GM04503 (cell line): ENCODE measurements at regions not wholly inside any gene's neighbourhood (a gene's known extent, or its start where the extent isn't known, plus 50 kb on each side); places are given as distances from the start of the nearest gene placed in this dataset.

Experiments
- DNase-seq: peaks from one replicate; pipeline ENCODE4 v3.0.0-alpha.2; 2012; ENCODE audit warnings: low read depth

DNA sequence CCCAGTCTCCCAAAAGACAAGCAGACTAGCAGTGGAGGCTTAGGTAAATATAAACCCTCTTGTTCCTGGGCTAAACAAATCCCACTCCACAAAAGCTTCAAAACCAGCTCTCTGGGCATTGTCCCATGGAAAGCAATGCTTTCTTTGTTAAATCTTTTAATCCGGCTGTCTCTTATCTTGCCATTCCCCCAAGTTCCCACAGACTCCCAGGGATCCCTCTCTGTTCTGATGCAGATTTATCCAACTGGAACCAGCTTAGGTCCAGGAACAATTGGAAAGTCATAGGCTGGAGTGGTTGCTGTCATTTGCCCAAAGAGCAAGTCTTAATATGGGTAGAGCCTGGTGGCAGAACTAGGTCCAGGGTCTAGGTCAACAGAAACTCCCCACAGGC, 110.1 kb upstream of the ATP1A1 start:
- DNase-seq = no peak

DNA sequence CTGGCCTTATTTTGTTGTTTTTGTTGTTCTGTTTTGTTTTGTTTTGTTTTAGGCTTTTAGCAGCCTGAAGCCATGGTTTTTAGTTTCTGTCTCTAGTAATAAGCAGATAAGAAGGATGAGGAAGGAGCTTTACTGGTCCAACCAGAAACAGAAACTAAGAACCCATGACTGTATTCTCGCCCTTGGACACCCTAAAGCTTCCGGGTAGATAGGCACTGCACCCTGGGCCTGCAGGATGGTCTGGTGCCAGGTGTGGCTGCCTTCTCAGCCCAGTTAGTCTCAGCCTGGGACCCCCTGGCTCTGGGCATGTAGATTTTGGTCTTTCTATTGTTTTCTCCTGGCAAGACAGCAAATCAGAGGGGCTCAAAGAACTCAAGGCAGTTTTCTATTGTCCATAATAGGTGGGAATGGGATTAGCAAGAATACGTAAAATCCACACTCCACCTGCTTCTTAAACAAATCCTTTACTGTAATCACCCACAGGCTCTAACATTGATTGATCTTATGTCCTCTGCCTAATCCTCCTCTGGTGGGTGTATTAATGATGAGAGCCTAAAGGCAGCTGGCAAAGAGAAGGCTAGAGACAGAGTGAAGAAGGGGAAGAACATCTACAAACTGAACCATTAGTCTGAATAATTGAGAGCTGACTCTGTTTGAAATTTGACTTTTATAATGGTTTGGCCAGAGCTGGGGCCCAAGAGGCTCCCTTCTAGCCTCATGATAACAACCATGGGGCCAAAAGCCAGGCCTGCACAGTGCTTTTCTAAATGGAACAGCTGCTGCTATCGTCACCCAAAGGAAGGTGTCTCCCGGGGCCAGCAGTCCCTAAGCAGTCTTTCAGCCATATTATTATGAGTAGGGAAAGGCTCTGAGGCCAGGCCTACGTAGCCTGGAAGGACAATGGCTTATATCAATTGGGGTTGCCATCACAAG, 106.8 kb upstream of the ATP1A1 start:
- DNase-seq = no peak

DNA sequence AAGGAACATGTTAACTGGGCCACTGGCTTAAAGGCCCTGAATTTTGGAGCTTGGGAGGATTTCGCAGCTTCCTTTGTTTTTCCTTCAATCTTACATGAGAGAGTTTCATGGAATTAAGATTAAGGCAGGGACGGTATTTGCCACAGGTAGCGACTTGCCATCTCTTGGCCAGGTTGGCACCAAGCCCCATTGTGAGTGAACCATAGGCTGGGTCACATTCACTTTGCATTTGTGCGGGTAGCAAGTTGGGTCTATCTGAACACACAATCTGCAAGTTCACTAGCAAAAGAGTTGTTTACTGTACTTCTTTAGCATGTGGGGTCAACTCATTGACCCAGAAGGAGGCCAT, 106.2 kb upstream of the ATP1A1 start:
- DNase-seq = no peak

DNA sequence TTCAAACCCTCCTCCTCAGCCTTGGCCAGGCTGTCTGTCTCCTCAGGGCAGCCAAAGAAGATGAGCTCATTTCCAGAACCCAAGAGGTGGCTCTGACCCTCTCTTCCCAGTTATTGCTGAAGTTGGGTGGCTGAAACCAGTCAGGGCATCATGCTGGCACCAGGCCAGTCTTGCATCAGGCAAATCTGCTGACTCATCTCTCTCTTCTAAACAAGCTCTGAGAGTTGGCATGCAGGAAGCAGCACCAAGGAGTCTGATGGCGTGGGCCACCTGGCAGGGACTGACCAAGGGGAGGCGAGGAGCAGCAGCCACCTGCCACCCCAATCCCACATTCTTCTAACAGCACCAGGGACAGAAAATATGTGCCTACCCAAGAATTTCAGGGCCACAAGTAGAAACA, 104.8 kb upstream of the ATP1A1 start:
- no peak for DNase-seq

DNA sequence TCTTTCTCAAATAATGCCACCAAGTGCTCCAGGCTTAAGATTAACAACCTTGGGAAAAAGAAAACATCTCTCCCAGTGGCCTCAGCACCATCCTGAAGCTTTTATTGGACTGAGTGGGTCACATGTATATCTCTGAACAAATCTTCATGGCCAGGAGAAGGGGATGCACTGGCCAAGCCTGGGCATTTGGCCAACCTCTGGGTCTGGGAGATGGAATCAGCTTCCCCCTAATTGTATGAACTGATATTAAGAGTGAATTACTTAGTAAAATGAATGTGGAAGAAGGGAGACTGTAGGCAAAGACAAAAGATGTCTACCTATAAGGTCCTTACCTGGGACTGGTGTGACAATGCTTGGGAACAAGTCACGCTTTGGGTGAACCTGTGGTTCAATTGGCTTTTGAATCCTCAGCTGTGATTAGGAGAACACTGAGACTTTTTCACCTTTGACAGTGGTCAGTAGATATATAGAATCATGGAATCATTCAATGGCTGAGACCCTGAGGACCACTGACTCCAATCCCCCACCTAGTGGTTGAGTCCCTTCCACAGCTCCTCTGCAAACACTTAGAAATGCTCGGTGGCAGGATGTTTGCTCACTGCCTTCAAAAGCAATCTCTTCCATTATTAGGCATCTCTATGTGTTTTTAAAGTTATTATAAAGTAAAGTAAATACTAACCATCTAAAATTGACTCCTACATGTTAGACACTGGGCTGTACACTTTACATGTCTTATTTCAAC, 102.6 kb upstream of the ATP1A1 start:
- no peak for DNase-seq

DNA sequence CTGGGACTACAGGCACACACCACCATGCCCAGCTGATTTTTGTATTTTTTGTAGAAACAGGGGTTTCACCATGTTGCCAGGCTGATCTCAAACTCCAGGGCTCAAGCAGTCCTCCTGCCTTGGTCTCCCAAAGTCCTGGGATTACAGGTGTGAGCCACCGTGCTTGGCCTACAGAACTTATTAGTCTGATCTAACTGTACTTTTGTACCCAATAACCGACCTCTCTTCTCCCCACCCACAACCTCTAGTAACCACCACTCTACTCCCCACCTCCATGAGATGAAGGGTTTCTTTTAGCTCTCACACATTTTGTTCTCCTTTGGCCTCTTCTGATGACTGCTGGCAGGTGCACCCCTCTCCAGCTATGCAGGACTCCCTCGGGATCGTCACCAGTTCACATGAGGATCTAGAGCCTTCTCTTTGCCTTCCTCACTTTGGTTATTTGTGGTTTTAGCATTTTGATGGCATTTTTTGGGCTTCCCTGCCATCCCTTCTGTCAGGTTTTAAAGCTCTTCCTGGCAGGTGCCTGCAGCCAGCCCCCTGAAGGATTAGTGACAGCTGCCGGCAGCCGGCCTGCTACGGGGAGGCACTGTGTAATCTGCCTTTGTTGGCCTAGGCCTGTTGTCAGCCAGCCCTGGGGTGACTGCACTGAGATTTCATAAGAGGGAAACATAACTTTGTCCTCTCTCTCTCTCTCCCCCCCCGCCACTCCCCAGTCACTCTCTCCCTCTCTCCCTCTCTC, 99.8 kb upstream of the ATP1A1 start:
- no peak for DNase-seq

DNA sequence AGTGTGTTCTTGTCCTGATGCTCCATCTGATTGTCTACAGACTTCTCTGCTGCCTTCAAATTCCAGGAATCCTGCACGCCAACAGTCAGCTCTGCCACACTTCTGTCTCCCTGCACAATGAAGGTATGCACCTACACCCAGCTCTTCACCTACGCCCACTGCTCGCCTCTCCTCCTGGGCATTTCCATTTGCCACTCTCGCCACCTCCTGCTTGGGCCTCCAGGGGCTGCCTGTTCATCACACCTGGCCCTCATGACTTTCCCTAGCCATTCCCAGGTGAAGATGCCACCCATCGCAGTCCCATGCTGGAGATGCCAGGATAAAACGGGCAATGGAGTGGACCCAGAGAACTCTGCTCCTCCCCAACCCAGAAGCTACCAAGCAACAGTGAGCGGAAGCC, 96.5 kb upstream of the ATP1A1 start:
- DNase-seq = no peak

DNA sequence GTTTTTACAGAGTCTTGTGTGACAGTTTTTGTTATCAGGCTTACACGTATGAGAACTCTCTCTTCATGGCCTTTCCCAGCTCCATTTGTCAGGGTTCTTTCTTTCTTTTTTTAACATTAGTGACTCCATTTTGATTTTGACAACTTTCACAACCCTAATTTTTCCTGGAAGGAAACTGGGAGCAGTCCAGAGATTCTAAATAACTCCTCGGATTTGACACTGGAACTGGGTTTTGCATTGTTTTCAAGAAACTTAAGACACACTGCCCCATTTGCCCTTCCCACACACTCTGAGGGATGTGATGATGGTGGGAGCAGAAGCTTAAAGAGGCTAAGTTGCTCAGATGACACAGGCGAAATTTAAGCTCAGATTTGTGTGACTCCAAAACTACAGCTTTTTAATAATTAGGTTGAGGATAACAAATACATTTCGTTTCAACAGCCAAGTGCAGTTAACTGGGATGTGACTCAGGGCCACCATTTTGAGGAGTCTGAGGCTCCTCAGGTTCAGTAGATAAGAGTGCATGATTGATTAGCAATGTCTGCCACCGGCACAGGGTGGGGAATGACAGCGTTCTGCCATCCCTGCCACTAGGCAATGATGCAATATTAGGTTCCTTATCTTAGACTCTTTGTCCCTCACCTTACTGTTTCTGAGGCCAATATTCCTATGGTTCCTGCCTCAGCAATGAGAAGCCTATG, 95.1 kb upstream of the ATP1A1 start:
- no peak for DNase-seq

DNA sequence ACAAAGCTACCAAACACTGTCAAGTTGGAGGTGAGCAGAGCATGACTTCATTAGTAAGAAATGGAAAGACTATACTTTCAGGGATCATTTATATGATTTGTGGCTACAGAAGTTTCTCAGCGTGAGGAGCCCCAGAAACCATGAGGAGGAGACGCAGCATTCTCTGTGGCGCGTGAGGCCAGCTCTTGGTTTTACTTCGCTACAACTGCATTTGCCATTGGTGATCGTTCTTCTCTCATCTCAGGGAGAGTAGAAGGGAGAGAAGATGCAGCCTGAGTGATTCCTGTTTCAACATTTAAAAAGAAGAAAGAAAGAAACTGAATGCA, 94.5 kb upstream of the ATP1A1 start:
- DNase-seq = no peak

DNA sequence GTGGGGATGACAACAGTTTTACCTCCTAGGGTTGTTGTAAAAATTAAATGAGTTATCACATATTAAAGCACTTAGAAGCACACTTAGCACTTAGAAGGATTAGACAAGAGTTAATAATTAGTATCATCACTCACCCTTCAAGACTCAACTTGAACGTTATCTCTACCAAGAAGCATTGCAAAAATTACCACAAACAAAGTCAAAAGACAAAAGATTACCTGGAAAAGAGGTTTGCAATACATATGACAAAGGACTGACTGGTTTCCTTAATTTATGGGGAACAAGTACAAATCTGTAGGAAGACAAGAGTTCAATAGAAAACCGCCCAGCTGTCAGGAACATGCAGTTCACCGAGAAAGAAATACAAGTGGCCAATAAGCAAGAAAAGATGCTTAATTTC, 93.3 kb upstream of the ATP1A1 start:
- DNase-seq = no peak

DNA sequence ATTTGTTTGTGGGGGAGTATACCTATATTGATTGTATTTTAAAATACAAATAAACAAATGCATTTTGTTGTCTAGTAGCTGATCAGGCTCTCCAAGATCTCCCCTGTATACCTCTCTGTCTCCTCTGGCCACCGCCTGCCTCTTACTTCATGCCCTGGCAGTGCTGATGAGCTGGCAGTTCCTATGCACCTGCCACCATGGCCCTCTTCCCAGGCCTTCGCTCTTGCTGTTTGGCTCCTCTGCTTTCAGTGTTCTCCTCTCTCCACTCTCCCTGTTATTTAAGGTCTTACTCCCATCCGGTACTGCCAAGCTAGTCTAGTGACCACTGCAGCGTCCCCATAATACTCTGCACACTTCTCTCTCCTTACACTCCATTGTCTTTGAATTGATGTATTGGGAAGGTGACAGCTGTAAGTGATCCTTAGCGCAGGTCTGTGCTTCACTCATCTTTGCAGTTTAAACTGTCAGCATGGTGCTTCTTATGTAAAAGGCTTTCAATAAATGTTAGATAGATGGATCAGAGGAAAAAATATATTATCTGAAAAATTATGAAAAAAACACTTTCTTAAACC, 88.1 kb upstream of the ATP1A1 start:
- no peak for DNase-seq

DNA sequence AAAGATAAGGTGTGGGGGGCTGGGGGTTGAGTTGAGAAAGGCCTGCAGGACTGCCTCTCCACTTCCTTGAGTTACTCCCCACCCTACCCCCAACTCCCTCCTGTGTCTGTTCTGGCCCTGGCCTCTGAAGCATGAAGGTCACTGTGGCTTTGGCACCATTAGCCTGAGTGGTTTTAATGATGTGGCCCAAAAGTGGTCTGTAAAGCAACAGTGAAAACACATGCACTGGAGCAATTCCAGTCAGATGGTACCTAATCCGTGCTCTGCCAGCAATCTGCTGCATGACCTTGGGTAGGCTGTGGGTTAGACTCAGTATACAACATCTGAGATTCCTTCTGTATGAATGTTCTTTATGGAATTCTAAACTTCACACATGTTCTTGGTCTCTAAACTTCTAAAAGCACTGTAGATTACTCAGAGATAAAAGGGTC, 86.5 kb upstream of the ATP1A1 start:
- DNase-seq = peak; percentile 1

DNA sequence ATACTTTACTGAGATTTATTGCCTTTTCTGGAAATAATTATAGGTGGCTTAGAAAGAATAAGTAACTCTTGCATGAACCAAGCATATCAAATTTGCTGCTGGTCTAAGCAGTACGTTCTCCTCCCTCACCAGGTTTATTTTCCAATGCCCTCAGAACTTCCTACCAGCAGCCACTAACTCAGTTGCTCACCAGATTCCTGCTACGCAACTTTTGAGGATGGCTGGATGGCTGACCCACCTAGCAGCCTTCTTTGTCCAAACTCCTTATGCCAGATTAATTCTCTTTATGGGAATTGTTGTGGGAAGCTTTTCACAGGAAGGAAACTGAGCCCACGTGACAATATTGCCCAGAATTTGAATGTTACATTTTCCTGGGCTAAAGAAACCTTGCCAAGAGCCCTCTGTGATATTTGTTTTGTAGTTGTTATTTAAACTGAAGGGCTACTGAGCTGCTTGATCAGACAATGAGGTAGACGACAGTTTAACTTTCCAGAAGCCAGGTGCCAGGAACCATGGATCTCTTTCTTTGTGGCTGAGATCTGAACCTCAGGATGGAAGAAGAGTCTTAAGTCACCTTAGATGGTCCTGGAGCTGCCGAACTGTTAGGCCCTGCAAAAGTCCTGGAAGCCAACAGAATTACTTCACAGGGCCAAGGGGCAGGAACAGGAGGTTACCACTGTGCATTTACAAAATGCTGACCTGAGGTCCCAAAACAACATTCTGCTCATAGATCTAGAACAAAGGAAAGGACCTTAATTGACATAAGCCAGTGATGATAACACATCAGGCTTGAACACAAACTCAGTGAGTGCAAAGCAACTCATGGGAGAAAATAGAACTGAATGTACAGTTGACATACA, 85.5 kb upstream of the ATP1A1 start:
- no peak for DNase-seq

DNA sequence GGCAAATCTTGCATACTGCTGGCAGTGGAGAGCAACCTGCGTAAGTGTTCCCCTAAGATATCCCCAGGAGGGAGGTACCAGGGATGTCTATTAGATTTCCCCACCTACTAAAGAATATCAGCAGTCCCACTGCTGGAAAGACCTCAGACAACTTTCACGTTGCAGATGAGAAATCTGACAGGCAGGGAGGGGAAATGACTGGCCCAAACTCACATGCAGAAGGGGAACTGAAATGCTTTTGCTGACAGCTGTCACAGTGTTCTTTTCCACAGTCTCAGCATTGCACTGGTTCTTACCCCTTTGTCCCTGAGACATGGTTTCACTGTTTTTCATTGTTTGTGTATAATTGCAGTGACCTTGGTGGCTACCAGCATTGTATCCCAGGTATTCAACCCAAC, 84.8 kb upstream of the ATP1A1 start:
- no peak for DNase-seq

DNA sequence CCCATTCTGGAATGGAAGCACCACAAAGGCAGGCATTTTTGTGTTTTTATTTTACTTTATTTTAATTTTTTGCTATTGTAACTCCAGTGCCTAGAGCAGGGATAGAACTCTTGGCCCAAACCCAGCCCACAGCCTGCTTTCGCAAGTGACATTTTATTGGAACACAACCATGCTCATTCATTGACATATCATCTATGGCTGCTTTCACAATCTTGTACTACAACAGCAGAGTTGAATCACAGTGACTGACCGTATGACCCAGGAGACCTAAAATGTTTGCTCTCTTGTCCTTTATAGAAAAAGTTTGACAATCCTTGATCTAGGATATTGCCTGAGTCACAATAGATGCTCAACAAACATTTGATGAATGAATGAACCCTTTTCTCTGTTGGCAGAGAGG, 83.9 kb upstream of the ATP1A1 start:
- DNase-seq = no peak

DNA sequence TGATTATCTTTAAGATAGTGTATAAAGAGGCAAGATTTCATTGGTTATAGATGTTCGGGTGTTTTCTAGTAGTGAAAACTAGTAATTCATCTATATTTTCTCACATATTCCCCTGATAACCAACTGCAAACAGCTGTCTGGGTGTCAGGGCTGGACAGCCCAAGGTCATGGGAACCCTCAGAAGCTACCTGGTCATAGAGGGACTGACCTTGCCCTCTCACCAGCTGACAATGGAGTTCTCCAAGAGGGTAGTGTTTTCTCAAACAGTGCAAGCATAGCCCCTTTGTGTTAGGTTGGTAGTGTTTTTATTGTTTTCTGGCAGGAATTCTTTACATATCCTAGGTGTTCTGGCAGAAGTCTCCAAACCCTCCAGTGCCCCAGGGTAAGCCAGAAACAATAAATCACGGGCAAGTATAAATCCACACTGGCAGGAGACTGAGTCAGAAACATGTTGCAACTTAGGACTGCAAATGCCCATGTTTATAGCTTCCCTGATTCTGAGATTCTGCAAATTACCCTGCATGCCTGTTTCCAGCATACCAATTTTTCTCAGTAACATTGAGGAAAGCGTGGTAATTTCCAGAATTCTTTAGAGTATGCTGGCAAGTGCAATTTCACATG, 82.8 kb upstream of the ATP1A1 start:
- DNase-seq = peak; percentile 1

DNA sequence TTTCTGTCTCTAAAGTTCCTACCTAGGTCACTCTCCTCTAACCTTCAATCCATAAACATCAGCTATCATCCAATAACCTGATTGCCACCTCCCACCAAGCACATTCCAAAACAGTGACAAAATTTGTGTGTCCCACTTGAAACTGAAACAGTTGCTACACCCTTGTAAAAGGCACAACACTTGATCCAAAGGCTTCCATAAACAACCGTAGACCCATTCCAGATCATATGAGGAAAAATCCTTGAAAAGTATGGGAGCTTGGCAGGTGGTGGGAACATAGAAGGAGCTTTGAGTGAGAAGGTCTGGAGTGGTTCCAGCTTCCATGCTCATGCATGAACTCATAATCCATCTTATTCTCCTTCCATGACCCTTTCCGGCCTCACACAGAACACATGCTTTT, 82.0 kb upstream of the ATP1A1 start:
- no peak for DNase-seq

DNA sequence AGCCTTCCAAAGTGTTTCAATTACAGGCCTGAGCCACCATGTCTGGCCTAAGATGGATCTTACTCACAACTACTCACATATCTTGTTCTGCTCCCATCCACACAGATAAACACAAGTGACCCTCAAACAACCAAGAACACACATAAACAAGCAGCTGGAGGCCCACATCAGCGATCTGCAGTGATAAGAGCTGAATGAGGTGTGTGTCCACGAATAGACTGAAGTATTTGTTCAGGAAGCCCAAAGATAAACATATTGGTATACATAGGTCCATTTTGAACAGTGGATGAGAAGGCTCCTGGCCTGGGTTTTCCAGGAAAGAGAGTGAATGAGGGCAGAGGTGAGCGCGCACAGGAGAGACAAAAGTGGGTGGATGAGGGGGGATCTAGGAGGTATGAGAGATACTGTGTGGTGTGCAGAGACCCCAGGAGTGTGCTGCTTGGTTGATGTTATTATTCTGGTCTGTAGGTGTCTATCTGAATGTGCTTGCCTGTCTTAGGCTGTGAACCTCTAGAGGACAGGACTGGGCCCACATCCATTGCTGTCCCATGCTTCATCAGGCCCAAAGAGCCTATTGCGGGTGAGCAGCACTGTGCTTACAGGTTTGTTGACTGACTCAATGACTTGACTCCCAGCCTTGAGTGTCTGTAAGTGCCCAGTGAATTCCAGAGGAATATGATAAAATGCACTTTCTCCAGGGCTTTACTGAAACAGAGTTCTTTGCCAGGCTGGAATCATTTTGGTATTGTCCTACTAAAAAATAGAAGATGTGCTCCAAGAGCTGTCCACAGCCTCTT, 79.9 kb upstream of the ATP1A1 start:
- no peak for DNase-seq

DNA sequence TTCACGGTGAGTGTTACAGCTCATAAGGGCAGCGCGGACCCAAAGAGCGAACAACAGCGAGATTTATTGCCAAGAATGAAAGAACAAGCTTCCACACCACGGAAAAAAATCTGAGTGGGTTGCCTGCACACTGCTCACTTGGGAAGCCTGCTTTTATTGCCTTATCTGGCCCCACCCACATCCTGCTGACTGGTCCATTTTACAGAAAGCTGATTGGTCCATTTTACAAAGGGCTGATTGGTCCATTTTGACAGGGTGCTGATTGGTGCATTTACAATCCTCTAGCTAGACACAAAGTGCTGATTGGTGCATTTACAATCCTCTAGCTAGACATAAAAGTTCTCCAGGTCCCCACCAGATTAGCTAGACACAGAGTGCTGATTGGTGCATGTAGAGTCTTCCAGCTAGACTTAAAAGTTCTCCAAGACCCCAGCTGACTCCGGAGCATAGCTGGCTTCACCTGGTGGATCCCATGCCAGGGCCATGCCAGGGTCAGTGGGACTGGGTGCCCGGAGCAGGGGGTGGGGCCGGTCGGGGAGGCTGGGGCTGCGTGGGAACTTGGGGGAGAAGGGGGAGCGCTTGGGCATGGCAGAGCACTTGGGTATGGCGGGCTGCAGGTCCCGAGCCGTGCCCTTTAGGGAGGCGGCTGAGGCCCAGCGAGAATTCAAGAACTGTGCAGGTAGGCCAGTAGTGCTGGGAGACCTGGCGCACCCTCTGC, 75.4 kb upstream of the ATP1A1 start:
- no peak for DNase-seq
